AG09319 (cell line): ENCODE measurements at regions not wholly inside any gene's neighbourhood (a gene's known extent, or its start where the extent isn't known, plus 50 kb on each side); places are given as distances from the start of the nearest gene placed in this dataset.

Experiments used
- DNase-seq: peaks from one replicate; pipeline ENCODE4 v3.0.0-alpha.2; 2010; ENCODE audit warnings: low read depth; ENCODE audit errors: extremely low read depth
- TF ChIP-seq, protein P1 (sequence below): IDR thresholded peaks from 2 replicates; pipeline ENCODE4 v1.5.1; 2011; ENCODE audit warnings: low read depth, mild to moderate bottlenecking, inconsistent platforms, low read length, moderate library complexity

GRCh38 chr16:52237823-52238222 is 309.1 kb downstream of the TOX3 start:
- no peak for DNase-seq
- TF ChIP-seq, protein P1, sequence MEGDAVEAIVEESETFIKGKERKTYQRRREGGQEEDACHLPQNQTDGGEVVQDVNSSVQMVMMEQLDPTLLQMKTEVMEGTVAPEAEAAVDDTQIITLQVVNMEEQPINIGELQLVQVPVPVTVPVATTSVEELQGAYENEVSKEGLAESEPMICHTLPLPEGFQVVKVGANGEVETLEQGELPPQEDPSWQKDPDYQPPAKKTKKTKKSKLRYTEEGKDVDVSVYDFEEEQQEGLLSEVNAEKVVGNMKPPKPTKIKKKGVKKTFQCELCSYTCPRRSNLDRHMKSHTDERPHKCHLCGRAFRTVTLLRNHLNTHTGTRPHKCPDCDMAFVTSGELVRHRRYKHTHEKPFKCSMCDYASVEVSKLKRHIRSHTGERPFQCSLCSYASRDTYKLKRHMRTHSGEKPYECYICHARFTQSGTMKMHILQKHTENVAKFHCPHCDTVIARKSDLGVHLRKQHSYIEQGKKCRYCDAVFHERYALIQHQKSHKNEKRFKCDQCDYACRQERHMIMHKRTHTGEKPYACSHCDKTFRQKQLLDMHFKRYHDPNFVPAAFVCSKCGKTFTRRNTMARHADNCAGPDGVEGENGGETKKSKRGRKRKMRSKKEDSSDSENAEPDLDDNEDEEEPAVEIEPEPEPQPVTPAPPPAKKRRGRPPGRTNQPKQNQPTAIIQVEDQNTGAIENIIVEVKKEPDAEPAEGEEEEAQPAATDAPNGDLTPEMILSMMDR = no peak

- no peak for DNase-seq
- TF ChIP-seq, protein P1 = no peak
Observed at GRCh38 chr16:52235186-52235585, 311.8 kb downstream of the TOX3 start.

- TF ChIP-seq, protein P1 = no peak
- no peak for DNase-seq
Observed at GRCh38 chr16:52234626-52235025, 312.3 kb downstream of the TOX3 start.

DNA sequence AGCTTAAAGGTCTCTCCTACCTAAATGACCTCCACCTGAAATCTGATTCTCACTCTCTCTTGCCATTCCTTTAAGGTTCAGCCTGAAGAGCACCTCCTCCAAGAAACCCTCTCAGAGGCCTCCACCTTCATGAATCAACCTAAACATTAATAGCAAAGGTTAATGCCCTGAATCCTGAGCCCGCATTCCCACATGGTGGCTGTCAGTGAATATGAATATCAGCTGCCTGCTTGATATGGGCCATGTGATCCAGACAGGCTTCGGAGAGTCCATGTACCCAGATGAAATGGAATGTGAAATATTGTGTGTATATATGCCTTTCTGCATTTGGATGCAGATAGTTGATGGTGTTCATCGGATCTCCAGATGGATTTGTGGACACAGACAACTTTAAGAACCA is 317.5 kb downstream of the TOX3 start:
- TF ChIP-seq, protein P1 = no peak
- DNase-seq = no peak

DNA sequence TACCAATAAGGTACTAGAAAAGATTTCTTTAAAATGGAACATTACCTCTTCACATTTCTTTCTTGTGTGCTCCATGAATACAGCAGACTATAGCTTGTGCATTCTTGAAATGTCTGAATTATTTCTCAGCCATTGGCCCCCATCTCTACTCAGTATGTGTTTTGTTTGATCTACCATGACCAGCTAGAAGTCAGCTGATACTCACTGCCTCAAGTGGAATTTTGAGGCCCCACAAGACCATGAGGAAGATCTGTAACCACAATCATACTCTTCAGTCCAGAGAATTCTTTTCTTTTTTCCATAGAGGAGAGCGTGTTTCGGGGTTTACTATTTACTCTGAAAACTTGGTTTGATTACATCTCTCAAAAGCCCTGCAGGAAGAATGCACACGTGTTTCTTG is 319.1 kb downstream of the TOX3 start:
- TF ChIP-seq, protein P1 = no peak
- no peak for DNase-seq

GRCh38 chr16:52212841-52213240 is 334.1 kb downstream of the TOX3 start:
- TF ChIP-seq, protein P1 = no peak
- no peak for DNase-seq

GRCh38 chr16:52209227-52209626 is 337.7 kb downstream of the TOX3 start:
- no peak for DNase-seq
- TF ChIP-seq, protein P1 = no peak
